Gastroesophageal sphincter (tissue), 4 donors: ENCODE measurements at regions not wholly inside any gene's neighbourhood (a gene's known extent, or its start where the extent isn't known, plus 50 kb on each side); places are given as distances from the start of the nearest gene placed in this dataset.

ENCODE experiments used
- ATAC-seq: fragments of 150-250 bp; one replicate; pipeline ENCODE4 v1.9.1; 2016; ENCODE audit warnings: mild to moderate bottlenecking, moderate library complexity
- H3K27ac ChIP-seq, 4 donors: fragments of 200-600 bp; sonication (generic) in 3 of 4; 1 replicate in 3 of 4; 2 replicates in 1 of 4; pipeline ENCODE4 v1.5.1; 2016 to 2019
- H3K27me3 ChIP-seq: fragments of 200-600 bp; sonication (generic); one replicate; pipeline ENCODE4 v1.5.1; 2019
- H3K36me3 ChIP-seq, 2 donors: fragments of 200-600 bp; sonication (generic); one replicate each; pipeline ENCODE4 v1.5.1; 2019; ENCODE audit warnings: control low read depth in 1 of 2
- H3K4me1 ChIP-seq, 3 donors: fragments of 200-600 bp; sonication (generic); 1 replicate in 2 of 3; 2 replicates in 1 of 3; pipeline ENCODE4 v1.5.1; 2016 to 2019; ENCODE audit warnings: control low read depth in 2 of 3
- H3K4me3 ChIP-seq, 2 donors: fragments of 200-600 bp; sonication (generic); one replicate each; pipeline ENCODE4 v1.5.1; 2019; ENCODE audit warnings: mild to moderate bottlenecking in 1 of 2, moderate library complexity in 1 of 2
- H3K9me3 ChIP-seq, 3 donors: fragments of 200-600 bp; sonication (generic); one replicate each; pipeline ENCODE4 v1.5.1; 2017 to 2019; ENCODE audit warnings: control low read depth in 2 of 3
- CTCF ChIP-seq, 4 experiments: fragments of 200-600 bp in 2 of 4; fragments of 450-650 bp in 2 of 4; sonication (generic) in 1 of 4; IDR thresholded peaks; one replicate each; pipeline ENCODE4 v1.5.1; 2017 to 2019; ENCODE audit warnings: antibody characterized with exemption in 4 of 4, mild to moderate bottlenecking in 2 of 4, moderate library complexity in 2 of 4
- EP300 ChIP-seq: sonication (generic); formaldehyde crosslinking; IDR thresholded peaks from one replicate; pipeline ENCODE4 v1.6.1; 2017; ENCODE audit warnings: antibody characterized with exemption, mild to moderate bottlenecking
- POLR2A ChIP-seq, 2 donors: fragments of 450-650 bp; IDR thresholded peaks; one replicate each; pipeline ENCODE4 v1.6.1; 2017; ENCODE audit warnings: antibody characterized with exemption in 2 of 2, mild to moderate bottlenecking in 2 of 2, moderate library complexity in 1 of 2
- POLR2AphosphoS5 ChIP-seq: sonication (generic); formaldehyde crosslinking; IDR thresholded peaks from one replicate; pipeline ENCODE4 v1.6.1; 2017; ENCODE audit warnings: antibody characterized with exemption
- WGBS, 2 donors: methylation state at CpG; one replicate each; pipeline ENCODE4 v1.1.5; 2018; ENCODE audit warnings: low coverage in 1 of 2; 5-methylcytosine and 5-hydroxymethylcytosine counted together

- no peak overlapping the region for H3K4me3 ChIP-seq
- H3K36me3 ChIP-seq = no peaks in the 10 kb centered on the region
- no peak for ATAC-seq
- WGBS, 2 donors = 82 to 83% methylated on average over 3 of the region's 3 CpGs
- TF ChIP-seq CTCF (IDR thresholded peaks at IDR 0.05) = no peak
- no peak for TF ChIP-seq POLR2AphosphoS5
- TF ChIP-seq EP300 = no peak
- TF ChIP-seq POLR2A (IDR thresholded peaks at IDR 0.05) = no peak
- no peaks in the 10 kb centered on the region for H3K27me3 ChIP-seq
- no peak overlapping the region for H3K27ac ChIP-seq
- peaks cover 0 to 12% (median 0%) of the 10 kb centered on the region in 3 donors for H3K9me3 ChIP-seq
- H3K4me1 ChIP-seq = no peaks in the 10 kb centered on the region
These were observed 169.2 kb upstream of the APCDD1 start for GRCh38 chr18:10285283-10285640.

- no peak overlapping the region for H3K4me3 ChIP-seq
- H3K4me1 ChIP-seq = no peaks in the 10 kb centered on the region
- no peak overlapping the region for H3K27ac ChIP-seq
- peaks cover 0 to 12% (median 0%) of the 10 kb centered on the region in 3 donors for H3K9me3 ChIP-seq
- ATAC-seq = no peak
- H3K36me3 ChIP-seq = no peaks in the 10 kb centered on the region
- no peak for TF ChIP-seq CTCF (IDR thresholded peaks at IDR 0.05)
- TF ChIP-seq POLR2AphosphoS5 = no peak
- no peak for TF ChIP-seq POLR2A (IDR thresholded peaks at IDR 0.05)
- no peak for TF ChIP-seq EP300
- WGBS, 2 donors = 90 to 96% methylated on average over 3 to 4 of the region's 8 CpGs
- no peaks in the 10 kb centered on the region for H3K27me3 ChIP-seq
These were observed 167.8 kb upstream of the APCDD1 start for GRCh38 chr18:10286580-10287150.

- 86 to 97% methylated on average over 2 to 4 of the region's 4 CpGs for WGBS, 2 donors
- ATAC-seq = no peak
- Histone ChIP-seq H3K27ac (no peak overlapping the region), H3K27me3 (no peaks in the 10 kb centered on the region), H3K4me1 (no peaks in the 10 kb centered on the region), H3K36me3 (no peaks in the 10 kb centered on the region), H3K9me3 (peaks cover 0 to 12% (median 0%) of the 10 kb centered on the region in 3 donors), H3K4me3 (no peak overlapping the region)
- TF ChIP-seq POLR2A (IDR thresholded peaks at IDR 0.05) (no peak), EP300 (no peak), CTCF (IDR thresholded peaks at IDR 0.05) (no peak), POLR2AphosphoS5 (no peak)
These were observed 165.2 kb upstream of the APCDD1 start for GRCh38 chr18:10289251-10289650.

- whole genome bisulfite sequencing, 2 donors = 84% methylated on average over 4 of the region's 7 CpGs; no CpG with 5 or more reads in 1 of the 2 donors
- no peaks in the 10 kb centered on the region for H3K36me3 ChIP-seq
- H3K9me3 ChIP-seq = peaks cover 0 to 12% (median 0%) of the 10 kb centered on the region in 3 donors
- H3K27ac ChIP-seq = no peak overlapping the region
- no peaks in the 10 kb centered on the region for H3K27me3 ChIP-seq
- H3K4me3 ChIP-seq = no peak overlapping the region
- TF ChIP-seq POLR2A (IDR thresholded peaks at IDR 0.05) = no peak
- TF ChIP-seq POLR2AphosphoS5 = no peak
- TF ChIP-seq CTCF (IDR thresholded peaks at IDR 0.05) = no peak
- no peak for TF ChIP-seq EP300
- no peaks in the 10 kb centered on the region for H3K4me1 ChIP-seq
- ATAC-seq = no peak
These were observed 164.3 kb upstream of the APCDD1 start for GRCh38 chr18:10289951-10290637.

- no peaks in the 10 kb centered on the region for H3K4me1 ChIP-seq
- peak overlapping the region in 1 of 4 donors; percentile 15 for H3K27ac ChIP-seq
- no peaks in the 10 kb centered on the region for H3K36me3 ChIP-seq
- no peak overlapping the region for H3K4me3 ChIP-seq
- no peaks in the 10 kb centered on the region for H3K27me3 ChIP-seq
- 40 to 98% methylated on average over 1 to 10 of the region's 11 CpGs for WGBS, 2 donors
- no peak for ATAC-seq
- TF ChIP-seq CTCF (IDR thresholded peaks at IDR 0.05) (no peak), POLR2AphosphoS5 (no peak), POLR2A (IDR thresholded peaks at IDR 0.05) (no peak), EP300 (no peak)
- peaks cover 0 to 12% (median 0%) of the 10 kb centered on the region in 3 donors for H3K9me3 ChIP-seq
These were observed 163.7 kb upstream of the APCDD1 start for GRCh38 chr18:10290638-10291235.
